Type B pancreatic cell (in vitro differentiated cells): ENCODE measurements at regions not wholly inside any gene's neighbourhood (a gene's known extent, or its start where the extent isn't known, plus 50 kb on each side); places are given as distances from the start of the nearest gene placed in this dataset.

Experiments used
- DNase-seq: peaks from one replicate; pipeline ENCODE4 v3.0.0; 2021; ENCODE audit warnings: mixed read lengths; ENCODE audit not compliant: unreplicated experiment; ENCODE audit errors: extremely low spot score
- H3K27ac Mint-ChIP-seq: 2 replicates; pipeline ENCODE4 v1.8.0; 2021; ENCODE audit warnings: mild to moderate bottlenecking, mixed read lengths
- H3K27me3 Mint-ChIP-seq: 2 replicates; pipeline ENCODE4 v1.8.0; 2021; ENCODE audit warnings: mixed read lengths
- H3K36me3 Mint-ChIP-seq: 2 replicates; pipeline ENCODE4 v1.8.0; 2021; ENCODE audit warnings: mixed read lengths
- H3K4me1 Mint-ChIP-seq: one replicate; pipeline ENCODE4 v1.8.0; 2021; ENCODE audit warnings: mixed read lengths; ENCODE audit not compliant: unreplicated experiment
- H3K4me3 Mint-ChIP-seq: 2 replicates; pipeline ENCODE4 v1.8.0; 2021; ENCODE audit warnings: mild to moderate bottlenecking, mixed read lengths
- H3K9me3 Mint-ChIP-seq: 2 replicates; pipeline ENCODE4 v1.8.0; 2021; ENCODE audit warnings: mixed read lengths
- TF ChIP-seq, protein P1 (sequence below): fragments of 200-600 bp; sonication (generic); conservative IDR thresholded peaks from 2 replicates; pipeline ENCODE4 v1.5.0; 2021; ENCODE audit warnings: antibody characterized with exemption, mild to moderate bottlenecking

DNA sequence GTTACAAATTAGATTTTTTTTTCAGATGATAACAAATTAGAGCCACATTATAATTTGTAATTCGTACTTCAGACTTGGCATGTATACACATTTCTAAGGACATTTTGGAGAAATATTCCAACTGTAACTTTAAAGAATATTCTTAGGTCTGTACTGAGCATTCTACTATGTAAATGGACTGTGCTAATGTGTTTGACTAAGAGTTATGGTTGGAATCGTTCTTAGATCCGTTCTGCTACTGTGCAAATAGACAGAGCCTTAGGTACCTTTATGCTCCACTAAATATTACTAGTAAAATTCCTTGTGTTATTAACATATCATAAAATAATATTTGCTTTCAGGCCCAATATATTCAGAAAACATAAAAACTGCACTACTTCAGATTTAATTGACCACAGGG lies 1180.0 kb upstream of the TENM3 start:
- DNase-seq, result no peak
- H3K4me1 Mint-ChIP-seq, result peaks cover 9% of the 10 kb centered on the region
- H3K27ac Mint-ChIP-seq, result no peak overlapping the region
- H3K4me3 Mint-ChIP-seq, result no peak overlapping the region
- H3K27me3 Mint-ChIP-seq, result no peaks in the 10 kb centered on the region
- no peaks in the 10 kb centered on the region for H3K9me3 Mint-ChIP-seq
- no peaks in the 10 kb centered on the region for H3K36me3 Mint-ChIP-seq
- TF ChIP-seq, protein P1, sequence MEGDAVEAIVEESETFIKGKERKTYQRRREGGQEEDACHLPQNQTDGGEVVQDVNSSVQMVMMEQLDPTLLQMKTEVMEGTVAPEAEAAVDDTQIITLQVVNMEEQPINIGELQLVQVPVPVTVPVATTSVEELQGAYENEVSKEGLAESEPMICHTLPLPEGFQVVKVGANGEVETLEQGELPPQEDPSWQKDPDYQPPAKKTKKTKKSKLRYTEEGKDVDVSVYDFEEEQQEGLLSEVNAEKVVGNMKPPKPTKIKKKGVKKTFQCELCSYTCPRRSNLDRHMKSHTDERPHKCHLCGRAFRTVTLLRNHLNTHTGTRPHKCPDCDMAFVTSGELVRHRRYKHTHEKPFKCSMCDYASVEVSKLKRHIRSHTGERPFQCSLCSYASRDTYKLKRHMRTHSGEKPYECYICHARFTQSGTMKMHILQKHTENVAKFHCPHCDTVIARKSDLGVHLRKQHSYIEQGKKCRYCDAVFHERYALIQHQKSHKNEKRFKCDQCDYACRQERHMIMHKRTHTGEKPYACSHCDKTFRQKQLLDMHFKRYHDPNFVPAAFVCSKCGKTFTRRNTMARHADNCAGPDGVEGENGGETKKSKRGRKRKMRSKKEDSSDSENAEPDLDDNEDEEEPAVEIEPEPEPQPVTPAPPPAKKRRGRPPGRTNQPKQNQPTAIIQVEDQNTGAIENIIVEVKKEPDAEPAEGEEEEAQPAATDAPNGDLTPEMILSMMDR, result no peak

DNA sequence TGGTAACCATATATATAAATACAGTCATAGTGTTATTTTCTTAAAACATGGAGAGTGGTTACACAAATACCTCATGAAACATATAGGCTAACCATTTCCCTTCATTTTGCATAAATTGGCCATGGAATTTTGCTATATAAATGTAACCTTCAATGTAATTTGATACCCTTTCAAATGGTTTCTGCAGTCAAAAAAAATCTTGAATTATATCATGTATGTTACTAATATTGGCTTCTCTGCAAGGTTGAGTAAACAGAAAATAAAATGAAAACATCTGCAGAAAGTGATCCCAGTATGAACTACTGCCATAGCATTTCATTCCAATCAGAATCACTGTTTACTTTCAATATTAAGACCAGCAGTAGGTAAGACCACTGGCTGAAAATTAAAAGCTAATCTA lies 1165.9 kb upstream of the TENM3 start:
- H3K9me3 Mint-ChIP-seq, result no peaks in the 10 kb centered on the region
- H3K27me3 Mint-ChIP-seq, result no peaks in the 10 kb centered on the region
- no peak for DNase-seq
- H3K4me3 Mint-ChIP-seq, result no peak overlapping the region
- no peak overlapping the region for H3K27ac Mint-ChIP-seq
- TF ChIP-seq, protein P1, result no peak
- peaks cover 15% of the 10 kb centered on the region for H3K4me1 Mint-ChIP-seq
- H3K36me3 Mint-ChIP-seq, result no peaks in the 10 kb centered on the region

DNA sequence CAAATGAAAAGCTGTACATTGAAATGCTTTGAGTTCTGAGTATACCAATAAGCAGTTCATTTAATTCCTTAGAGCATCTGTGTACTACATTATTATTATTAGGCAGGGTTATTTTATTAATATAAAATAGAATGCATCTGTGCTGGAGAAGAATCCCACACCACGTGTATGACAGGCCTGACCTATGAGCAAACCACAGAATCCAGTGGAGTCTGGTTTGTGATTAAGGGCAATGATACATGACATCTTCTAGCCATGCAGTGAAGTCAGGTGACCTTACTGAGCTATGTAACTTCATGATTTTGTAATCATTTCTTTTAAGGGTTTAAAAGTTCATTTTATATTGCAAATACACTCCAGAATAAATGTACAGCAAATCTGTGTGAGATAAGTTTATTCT lies 1165.0 kb upstream of the TENM3 start:
- H3K4me1 Mint-ChIP-seq, result peaks cover 15% of the 10 kb centered on the region
- no peaks in the 10 kb centered on the region for H3K36me3 Mint-ChIP-seq
- no peaks in the 10 kb centered on the region for H3K9me3 Mint-ChIP-seq
- no peak overlapping the region for H3K27ac Mint-ChIP-seq
- H3K4me3 Mint-ChIP-seq, result no peak overlapping the region
- DNase-seq, result no peak
- TF ChIP-seq, protein P1, result no peak
- H3K27me3 Mint-ChIP-seq, result no peaks in the 10 kb centered on the region

DNA sequence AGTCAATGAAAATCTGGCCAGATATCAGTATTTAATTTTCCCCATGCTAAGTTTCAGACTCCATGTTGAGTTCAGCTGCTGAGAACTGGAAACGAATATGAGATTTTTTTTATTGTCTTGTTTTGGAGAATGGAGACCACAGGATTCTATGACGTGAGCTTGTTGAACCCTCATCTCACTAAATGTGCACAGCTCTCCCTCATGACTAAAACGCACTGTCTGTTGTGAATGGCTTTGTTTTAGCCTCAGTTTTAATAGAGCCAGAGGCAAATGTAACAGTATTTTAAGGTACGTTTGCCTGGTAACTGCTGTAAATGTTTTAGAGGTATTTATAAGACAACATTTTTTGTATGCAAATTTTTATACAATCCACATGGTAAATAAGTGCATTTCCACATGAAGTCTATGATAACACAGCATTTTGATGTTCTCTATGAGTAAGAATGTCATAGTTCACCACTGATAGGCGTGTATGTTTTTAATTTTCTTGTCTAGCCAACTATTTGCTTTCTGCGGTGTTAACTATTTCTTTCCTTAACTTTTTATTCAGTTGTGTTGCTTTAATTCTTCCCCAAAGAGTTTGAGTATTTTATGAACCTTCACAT lies 1159.3 kb upstream of the TENM3 start:
- H3K36me3 Mint-ChIP-seq, result no peaks in the 10 kb centered on the region
- H3K4me3 Mint-ChIP-seq, result no peak overlapping the region
- TF ChIP-seq, protein P1, result no peak
- DNase-seq, result no peak
- H3K27me3 Mint-ChIP-seq, result no peaks in the 10 kb centered on the region
- H3K4me1 Mint-ChIP-seq, result no peaks in the 10 kb centered on the region
- peaks cover 4% of the 10 kb centered on the region for H3K9me3 Mint-ChIP-seq
- H3K27ac Mint-ChIP-seq, result no peak overlapping the region

DNA sequence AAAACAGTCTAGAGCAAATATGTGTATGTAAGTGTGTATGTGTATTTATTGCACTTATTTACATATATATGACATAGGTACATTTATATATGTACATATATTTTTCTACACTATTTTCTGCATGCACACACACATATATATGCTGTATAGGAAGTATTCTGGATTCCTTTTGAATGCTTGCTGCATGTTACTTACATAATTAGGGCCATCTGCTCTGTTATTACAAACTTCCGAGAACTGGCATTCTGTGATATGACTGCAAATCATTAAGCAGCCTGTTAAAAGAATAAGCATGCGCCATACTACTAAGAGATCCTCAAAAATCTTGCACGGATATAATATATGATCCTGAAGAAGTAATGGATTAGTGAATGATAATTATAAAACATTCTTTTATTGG lies 1157.6 kb upstream of the TENM3 start:
- no peak overlapping the region for H3K27ac Mint-ChIP-seq
- H3K36me3 Mint-ChIP-seq, result no peaks in the 10 kb centered on the region

More for the DNA sequence above, 1157.6 kb upstream of the TENM3 start:
- Mint-ChIP-seq H3K9me3 (peaks cover 5% of the 10 kb centered on the region), H3K4me3 (no peak overlapping the region), H3K4me1 (no peaks in the 10 kb centered on the region), H3K27me3 (no peaks in the 10 kb centered on the region)
- TF ChIP-seq, protein P1, result no peak
- DNase-seq, result no peak
